OCI-LY3 (cell line): ENCODE measurements at regions not wholly inside any gene's neighbourhood (a gene's known extent, or its start where the extent isn't known, plus 50 kb on each side); places are given as distances from the start of the nearest gene placed in this dataset.

Experiments
- CTCF ChIP-seq: fragments of 200-600, 300-600 bp; sonication (generic); IDR thresholded peaks from 2 replicates; pipeline ENCODE4 v1.5.1; 2014; ENCODE audit warnings: antibody characterized with exemption, low read length, low read depth
- EZH2phosphoT487 ChIP-seq: fragments of 200-600 bp; shearing (Covaris generic); IDR thresholded peaks from 2 replicates; pipeline ENCODE4 v1.6.1; 2018; ENCODE audit warnings: antibody characterized with exemption, mixed run types, low read depth

- no peak for TF ChIP-seq CTCF
- TF ChIP-seq EZH2phosphoT487 = no peak
Observed at GRCh38 chr7:85883-86515, 106.4 kb upstream of the FAM20C start.
